MG63 (cell line): ENCODE measurements at regions not wholly inside any gene's neighbourhood (a gene's known extent, or its start where the extent isn't known, plus 50 kb on each side); places are given as distances from the start of the nearest gene placed in this dataset.

Experiments
- DNase-seq: peaks from one replicate; pipeline ENCODE4 v3.0.0-alpha.2; 2020
- H3K27me3 ChIP-seq: fragments of 250-450 bp; sonication (Bioruptor Pico); 2 replicates; pipeline ENCODE4 v1.5.1; 2020; ENCODE audit warnings: mild to moderate bottlenecking, moderate library complexity
- H3K36me3 ChIP-seq: fragments of 250-450 bp; sonication (Bioruptor Pico); 2 replicates; pipeline ENCODE4 v1.5.1; 2020; ENCODE audit warnings: mild to moderate bottlenecking, moderate library complexity
- H3K4me3 ChIP-seq: fragments of 250-450 bp; sonication (Bioruptor Pico); 2 replicates; pipeline ENCODE4 v1.5.1; 2020; ENCODE audit warnings: mild to moderate bottlenecking, moderate library complexity
- H3K9me3 ChIP-seq: fragments of 250-450 bp; sonication (Bioruptor Pico); 2 replicates; pipeline ENCODE4 v1.5.1; 2020; ENCODE audit warnings: mild to moderate bottlenecking, moderate library complexity

- no peak for DNase-seq
- H3K27me3 ChIP-seq: no peaks in the 10 kb centered on the region
- H3K9me3 ChIP-seq: no peaks in the 10 kb centered on the region; the same call in 1 of the 2 replicates
- H3K4me3 ChIP-seq: no peak overlapping the region
- no peaks in the 10 kb centered on the region for H3K36me3 ChIP-seq
These were observed 1150.5 kb upstream of the TMPRSS15 start for GRCh38 chr21:19553919-19554615.

DNA sequence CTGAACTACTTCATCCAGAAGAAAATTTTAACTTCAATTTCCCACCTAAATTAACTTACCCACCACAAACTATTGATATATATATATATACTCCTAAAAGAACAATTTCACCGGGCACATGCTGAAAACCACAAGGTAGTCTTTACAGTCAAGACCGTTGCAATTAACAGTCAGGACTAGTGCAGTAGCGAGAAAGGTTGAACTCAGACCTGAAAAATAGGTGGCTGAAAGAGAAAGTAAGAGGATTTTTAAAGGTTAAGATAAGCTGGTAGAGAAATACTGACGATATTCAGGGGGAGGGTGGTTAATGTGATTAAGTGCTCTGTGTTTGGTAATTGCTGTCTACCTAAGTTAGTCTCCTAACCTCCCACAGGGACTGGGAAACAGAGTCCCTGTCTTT, 1153.5 kb upstream of the TMPRSS15 start:
- no peaks in the 10 kb centered on the region for H3K36me3 ChIP-seq
- no peaks in the 10 kb centered on the region for H3K27me3 ChIP-seq
- no peak overlapping the region for H3K4me3 ChIP-seq
- no peaks in the 10 kb centered on the region; the same call in 1 of the 2 replicates for H3K9me3 ChIP-seq
- DNase-seq: no peak

GRCh38 chr21:19557488-19557887, 1153.9 kb upstream of the TMPRSS15 start:
- no peaks in the 10 kb centered on the region for H3K27me3 ChIP-seq
- no peaks in the 10 kb centered on the region for H3K36me3 ChIP-seq
- no peaks in the 10 kb centered on the region; the same call in 1 of the 2 replicates for H3K9me3 ChIP-seq
- no peak overlapping the region for H3K4me3 ChIP-seq
- no peak for DNase-seq

DNA sequence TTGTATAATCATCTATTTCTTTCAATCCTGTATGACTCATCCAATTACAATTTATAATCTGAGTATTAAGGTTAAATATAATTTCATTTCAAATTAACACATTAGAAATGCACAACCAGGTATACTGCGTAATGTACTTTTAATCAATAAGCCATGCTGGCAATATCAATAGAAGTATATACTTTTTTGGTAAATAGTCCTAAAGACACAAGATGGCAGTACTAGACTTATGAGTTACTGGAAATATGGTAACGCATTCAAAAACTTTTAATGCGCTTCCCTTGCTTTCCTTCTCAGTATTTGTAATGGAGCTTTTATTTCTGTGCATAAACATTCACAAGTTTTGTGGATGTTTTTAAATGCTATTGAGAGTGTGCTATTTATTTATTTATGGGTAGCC, 1162.0 kb upstream of the TMPRSS15 start:
- no peaks in the 10 kb centered on the region for H3K27me3 ChIP-seq
- DNase-seq: no peak
- no peak overlapping the region for H3K4me3 ChIP-seq
- H3K36me3 ChIP-seq: no peaks in the 10 kb centered on the region
- H3K9me3 ChIP-seq: no peaks in the 10 kb centered on the region

DNA sequence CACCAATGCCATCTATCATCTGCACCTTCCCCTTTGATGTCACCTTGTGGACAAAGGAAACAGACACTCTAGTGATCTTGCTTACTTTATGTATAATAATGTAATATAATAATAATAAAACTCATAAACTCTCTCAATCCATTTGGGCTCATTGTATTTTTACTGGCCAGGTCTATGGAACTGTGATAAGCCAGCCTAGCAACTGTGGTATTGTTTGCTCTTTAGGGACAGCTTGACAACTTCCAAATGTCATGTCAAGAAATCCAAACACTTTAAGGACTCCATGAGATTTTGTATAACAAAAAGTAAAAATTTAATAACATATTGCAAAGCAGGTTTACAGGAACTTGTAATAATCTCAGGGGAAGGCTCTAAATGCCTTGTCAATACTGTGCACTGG, 1163.4 kb upstream of the TMPRSS15 start:
- no peak for DNase-seq
- no peaks in the 10 kb centered on the region for H3K9me3 ChIP-seq
- no peaks in the 10 kb centered on the region for H3K27me3 ChIP-seq
- no peaks in the 10 kb centered on the region for H3K36me3 ChIP-seq
- no peak overlapping the region for H3K4me3 ChIP-seq

- Histone ChIP-seq H3K36me3 (no peaks in the 10 kb centered on the region), H3K9me3 (no peaks in the 10 kb centered on the region), H3K27me3 (no peaks in the 10 kb centered on the region), H3K4me3 (no peak overlapping the region)
- no peak for DNase-seq
These were observed 1173.8 kb upstream of the TMPRSS15 start for GRCh38 chr21:19577381-19577780.

- no peak for DNase-seq
- Histone ChIP-seq H3K9me3 (no peaks in the 10 kb centered on the region), H3K27me3 (no peaks in the 10 kb centered on the region), H3K4me3 (no peak overlapping the region), H3K36me3 (no peaks in the 10 kb centered on the region)
These were observed 1186.5 kb upstream of the TMPRSS15 start for GRCh38 chr21:19590044-19590443.

DNA sequence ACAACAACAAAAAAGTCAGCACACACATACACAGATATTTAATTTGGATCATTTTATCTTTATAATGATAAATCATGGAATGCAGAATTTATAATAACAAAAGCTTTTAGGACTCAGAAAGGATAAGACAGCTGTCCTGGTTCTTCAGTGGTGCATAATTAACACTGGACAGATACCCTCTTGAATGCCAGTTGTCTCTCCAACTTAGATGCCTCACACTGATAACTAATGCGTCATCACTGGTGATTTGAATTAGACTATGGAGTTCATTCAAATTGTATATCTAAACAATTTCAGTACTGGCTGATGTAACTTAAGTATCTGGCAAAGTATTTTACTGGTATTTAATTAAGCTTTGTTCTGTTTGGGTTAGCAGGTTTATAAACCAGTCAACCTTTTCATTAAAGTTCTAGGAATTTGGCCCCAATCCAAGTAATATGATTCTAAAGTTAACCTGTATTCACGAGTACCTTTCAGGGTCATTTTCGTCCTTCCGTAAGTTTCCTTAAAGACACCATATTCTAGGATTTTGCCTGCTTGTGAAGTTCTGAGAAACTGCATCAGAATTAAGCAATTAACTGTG, 1199.5 kb upstream of the TMPRSS15 start:
- Histone ChIP-seq H3K36me3 (no peaks in the 10 kb centered on the region), H3K4me3 (no peak overlapping the region), H3K27me3 (no peaks in the 10 kb centered on the region), H3K9me3 (no peaks in the 10 kb centered on the region)
- no peak for DNase-seq

- H3K36me3 ChIP-seq: no peaks in the 10 kb centered on the region
- no peaks in the 10 kb centered on the region for H3K9me3 ChIP-seq
- no peak for DNase-seq
- no peak overlapping the region for H3K4me3 ChIP-seq
- no peaks in the 10 kb centered on the region for H3K27me3 ChIP-seq
These were observed 1204.6 kb upstream of the TMPRSS15 start for GRCh38 chr21:19608101-19608621.

DNA sequence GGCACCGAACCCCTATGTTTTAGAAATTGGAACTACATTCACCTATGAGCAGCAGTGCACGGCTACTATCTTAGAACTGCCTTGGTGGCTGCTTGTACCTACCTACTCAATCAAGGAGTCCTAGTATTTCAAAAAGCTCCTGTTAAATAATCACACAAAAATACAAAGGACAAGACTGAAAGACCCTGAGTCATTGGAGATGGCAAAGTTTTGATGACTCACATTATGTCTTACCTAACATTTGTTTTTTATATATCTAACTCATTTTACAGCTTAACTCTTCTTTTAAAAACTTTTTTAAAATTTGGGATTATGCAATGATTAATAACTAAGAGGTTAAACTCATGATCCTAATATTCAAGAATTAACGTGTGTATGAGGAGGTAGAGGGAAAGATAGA, 1206.0 kb upstream of the TMPRSS15 start:
- H3K36me3 ChIP-seq: no peaks in the 10 kb centered on the region
- DNase-seq: no peak
- no peaks in the 10 kb centered on the region for H3K27me3 ChIP-seq
- H3K9me3 ChIP-seq: no peaks in the 10 kb centered on the region
- H3K4me3 ChIP-seq: no peak overlapping the region

- H3K9me3 ChIP-seq: peaks cover 1% of the 10 kb centered on the region; the same call in 1 of the 2 replicates
- no peaks in the 10 kb centered on the region for H3K36me3 ChIP-seq
- no peak overlapping the region for H3K4me3 ChIP-seq
- DNase-seq: no peak
- H3K27me3 ChIP-seq: no peaks in the 10 kb centered on the region
These were observed 1218.4 kb upstream of the TMPRSS15 start for GRCh38 chr21:19621837-19622496.

GRCh38 chr21:19640964-19641363, 1237.4 kb upstream of the TMPRSS15 start:
- no peaks in the 10 kb centered on the region for H3K27me3 ChIP-seq
- H3K36me3 ChIP-seq: no peaks in the 10 kb centered on the region
- DNase-seq: no peak
- H3K4me3 ChIP-seq: no peak overlapping the region
- no peaks in the 10 kb centered on the region for H3K9me3 ChIP-seq

DNA sequence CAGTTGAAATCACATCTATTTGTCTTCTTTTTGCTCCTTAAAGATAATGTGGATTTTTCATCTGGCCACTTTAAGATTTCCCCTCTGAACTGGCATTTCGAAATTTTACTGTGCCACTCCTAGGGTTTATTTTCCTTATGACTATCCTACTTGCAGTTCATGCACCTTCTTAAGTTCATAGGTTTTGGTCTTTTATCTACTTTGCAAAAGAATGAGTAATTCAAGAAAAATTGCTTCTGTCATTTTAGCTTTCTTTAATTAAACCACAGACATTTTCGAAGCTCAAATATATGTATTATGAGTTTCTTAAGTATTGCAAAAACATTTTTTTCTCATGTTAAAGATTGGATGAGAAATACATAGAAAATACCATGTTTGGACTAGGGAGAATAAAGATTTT, 1244.8 kb upstream of the TMPRSS15 start:
- no peak for DNase-seq
- H3K9me3 ChIP-seq: no peaks in the 10 kb centered on the region
- H3K27me3 ChIP-seq: no peaks in the 10 kb centered on the region
- H3K4me3 ChIP-seq: no peak overlapping the region
- H3K36me3 ChIP-seq: no peaks in the 10 kb centered on the region

GRCh38 chr21:19683492-19683891, 1279.9 kb upstream of the TMPRSS15 start:
- H3K36me3 ChIP-seq: no peaks in the 10 kb centered on the region
- H3K27me3 ChIP-seq: no peaks in the 10 kb centered on the region
- H3K9me3 ChIP-seq: no peaks in the 10 kb centered on the region
- no peak for DNase-seq
- H3K4me3 ChIP-seq: no peak overlapping the region

GRCh38 chr21:19684328-19684727, 1280.7 kb upstream of the TMPRSS15 start:
- no peaks in the 10 kb centered on the region for H3K36me3 ChIP-seq
- DNase-seq: no peak
- no peak overlapping the region for H3K4me3 ChIP-seq
- H3K9me3 ChIP-seq: no peaks in the 10 kb centered on the region
- no peaks in the 10 kb centered on the region for H3K27me3 ChIP-seq

DNA sequence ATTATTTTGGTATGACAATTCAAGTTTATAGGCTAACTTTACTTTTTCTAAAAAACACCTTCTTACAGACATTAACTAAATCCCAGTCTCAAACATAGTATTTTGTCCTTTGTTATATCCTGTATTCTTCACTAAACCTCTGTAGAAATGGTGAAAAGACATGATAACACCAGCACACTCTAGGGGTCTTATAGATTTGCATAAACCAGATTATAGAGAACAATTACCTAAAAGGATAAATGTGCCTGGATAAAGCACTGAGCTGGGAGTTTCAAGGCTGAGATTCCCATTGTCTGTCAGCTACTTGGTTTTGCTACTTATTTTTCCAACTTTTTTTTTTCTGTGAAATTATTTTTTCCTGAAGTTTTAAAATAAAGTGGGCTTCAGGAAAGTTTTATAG, 1288.6 kb upstream of the TMPRSS15 start:
- no peak overlapping the region for H3K4me3 ChIP-seq
- DNase-seq: no peak
- H3K36me3 ChIP-seq: no peaks in the 10 kb centered on the region
- no peaks in the 10 kb centered on the region for H3K27me3 ChIP-seq
- H3K9me3 ChIP-seq: no peaks in the 10 kb centered on the region

- H3K9me3 ChIP-seq: no peaks in the 10 kb centered on the region
- H3K4me3 ChIP-seq: no peak overlapping the region
- no peak for DNase-seq
- H3K27me3 ChIP-seq: no peaks in the 10 kb centered on the region
- H3K36me3 ChIP-seq: no peaks in the 10 kb centered on the region
These were observed 1292.2 kb upstream of the TMPRSS15 start for GRCh38 chr21:19695796-19696195.

DNA sequence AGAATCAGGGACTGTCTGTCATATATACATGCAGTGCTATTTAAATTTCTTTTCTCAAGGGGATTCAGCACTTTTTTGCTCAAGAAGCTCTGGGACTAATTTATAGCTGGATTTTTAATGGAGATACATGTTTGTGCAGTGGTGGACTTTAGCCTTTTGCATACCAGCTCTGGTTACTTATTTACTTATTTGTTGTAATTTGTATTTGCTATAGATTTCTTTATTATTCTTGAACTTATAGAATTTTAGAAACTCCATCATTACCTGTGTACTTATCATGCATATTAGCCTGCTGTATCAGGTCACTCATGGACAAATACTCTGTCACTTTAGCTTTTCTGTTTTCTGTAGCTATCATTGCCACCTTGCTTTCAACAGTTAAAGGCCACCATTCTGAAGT, 1296.9 kb upstream of the TMPRSS15 start:
- no peaks in the 10 kb centered on the region for H3K9me3 ChIP-seq
- H3K27me3 ChIP-seq: no peaks in the 10 kb centered on the region
- H3K36me3 ChIP-seq: no peaks in the 10 kb centered on the region
- no peak overlapping the region for H3K4me3 ChIP-seq
- DNase-seq: no peak
